Right lobe of liver (tissue), 6 donors: ENCODE measurements at regions not wholly inside any gene's neighbourhood (a gene's known extent, or its start where the extent isn't known, plus 50 kb on each side); places are given as distances from the start of the nearest gene placed in this dataset.

ENCODE experiments used
- ATAC-seq, 4 donors: fragments of 200-7000 bp; cut with Tn5 transposase; one replicate each; pipeline ENCODE4 v1.9.1; 2020; ENCODE audit warnings: mild to moderate bottlenecking in 4 of 4, moderate library complexity in 4 of 4
- DNase-seq, 3 donors: peaks; one replicate each; pipeline ENCODE4 v3.0.0-alpha.2; 2020
- H3K27ac ChIP-seq, 3 donors: fragments of 200-600 bp; one replicate each; pipeline ENCODE4 v1.8.0; 2022
- H3K27me3 ChIP-seq, 2 donors: fragments of 200-600 bp; one replicate each; pipeline ENCODE4 v1.8.0; 2022
- H3K36me3 ChIP-seq, 4 donors: fragments of 200-600 bp; sonication (generic) in 1 of 4; one replicate each; pipeline versions ENCODE4 v1.5.1 to v1.8.0; 2017 to 2022; ENCODE audit warnings: control low read depth in 1 of 4
- H3K4me1 ChIP-seq, 4 donors: fragments of 200-600 bp; sonication (generic) in 1 of 4; one replicate each; pipeline versions ENCODE4 v1.5.1 to v1.8.0; 2017 to 2022; ENCODE audit warnings: control low read depth in 1 of 4
- H3K4me3 ChIP-seq, 3 donors: fragments of 200-600 bp; one replicate each; pipeline ENCODE4 v1.8.0; 2022
- H3K9me3 ChIP-seq, 4 donors: fragments of 200-600 bp; sonication (generic) in 1 of 4; one replicate each; pipeline versions ENCODE4 v1.5.1 to v1.8.0; 2017 to 2022; ENCODE audit warnings: control low read depth in 1 of 4
- CTCF ChIP-seq, 4 donors: fragments of 200-600 bp in 3 of 4; fragments of 450-650 bp in 1 of 4; IDR thresholded peaks; one replicate each; pipeline versions ENCODE4 v1.5.1 to v1.8.0; 2016 to 2022; ENCODE audit warnings: antibody characterized with exemption in 4 of 4, mild to moderate bottlenecking in 2 of 4
- POLR2A ChIP-seq: fragments of 450-650 bp; IDR thresholded peaks from one replicate; pipeline ENCODE4 v1.6.1; 2017; ENCODE audit warnings: antibody characterized with exemption, mild to moderate bottlenecking
- WGBS: methylation state at CpG from one replicate; pipeline ENCODE4 v1.1.6; 2018; ENCODE audit warnings: low coverage, low lambda C conversion rate; ENCODE audit not compliant: insufficient coverage; ENCODE audit errors: missing lambda C conversion rate; 5-methylcytosine and 5-hydroxymethylcytosine counted together
- intact Hi-C, 2 donors: fragments of 100-400 bp; cut with DNase I; formaldehyde crosslinking; loops; one replicate each; pipeline versions ENCODE4 v1.11.2 to v1.14.1; 2022
- donor health status: DM: no; HTN: yes; CAD: no.
- donor health status: DM: no; HTN: no; CAD: no.
- donor health status: DM: no; HTN: no; CAD: no.
- donor health status: DM: no; HTN: yes; CAD: no.
- donor health status: DM: no; HTN: yes; CAD: no.

- intact Hi-C loops: no loop called here
- no peak for DNase-seq
- no peaks in the 10 kb centered on the region for H3K27me3 ChIP-seq
- no peak for ATAC-seq
- no peaks in the 10 kb centered on the region for H3K36me3 ChIP-seq
- no peak overlapping the region for H3K27ac ChIP-seq
- H3K4me1 ChIP-seq: no peaks in the 10 kb centered on the region
- TF ChIP-seq POLR2A: no peak
- TF ChIP-seq CTCF (IDR thresholded peaks at IDR 0.05): no peak
- H3K9me3 ChIP-seq: no peaks in the 10 kb centered on the region
- no peak overlapping the region for H3K4me3 ChIP-seq
- 54% methylated on average over 3 of the region's 3 CpGs for WGBS
Observed at GRCh38 chr13:86298725-86299124, 499.5 kb upstream of the SLITRK6 start.

DNA sequence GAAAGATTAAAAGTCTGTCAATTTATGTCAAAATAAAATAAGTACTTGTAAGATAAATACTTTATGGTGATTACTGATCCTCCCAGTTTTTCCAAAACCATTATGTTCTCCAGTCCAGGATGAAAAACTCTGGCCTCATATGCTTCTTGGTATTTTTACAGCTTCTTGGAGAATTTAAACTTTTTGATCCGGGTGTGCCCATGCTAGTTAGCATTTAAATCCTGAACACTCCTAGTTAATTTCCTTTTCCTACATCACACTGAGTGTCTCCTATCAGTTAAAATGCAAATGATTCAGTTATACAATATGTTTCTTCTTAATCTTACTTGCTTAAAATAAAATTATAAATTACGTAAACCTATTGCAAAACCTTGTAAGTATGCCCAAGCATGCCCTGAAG, 499.9 kb upstream of the SLITRK6 start:
- Histone ChIP-seq H3K27ac (no peak overlapping the region), H3K27me3 (no peaks in the 10 kb centered on the region), H3K4me1 (no peaks in the 10 kb centered on the region), H3K9me3 (no peaks in the 10 kb centered on the region), H3K36me3 (no peaks in the 10 kb centered on the region), H3K4me3 (no peak overlapping the region)
- TF ChIP-seq CTCF (IDR thresholded peaks at IDR 0.05): no peak
- TF ChIP-seq POLR2A: no peak
- no peak for DNase-seq
- WGBS: 39% methylated on average over 2 of the region's 2 CpGs
- intact Hi-C loops: no loop called here
- no peak for ATAC-seq

DNA sequence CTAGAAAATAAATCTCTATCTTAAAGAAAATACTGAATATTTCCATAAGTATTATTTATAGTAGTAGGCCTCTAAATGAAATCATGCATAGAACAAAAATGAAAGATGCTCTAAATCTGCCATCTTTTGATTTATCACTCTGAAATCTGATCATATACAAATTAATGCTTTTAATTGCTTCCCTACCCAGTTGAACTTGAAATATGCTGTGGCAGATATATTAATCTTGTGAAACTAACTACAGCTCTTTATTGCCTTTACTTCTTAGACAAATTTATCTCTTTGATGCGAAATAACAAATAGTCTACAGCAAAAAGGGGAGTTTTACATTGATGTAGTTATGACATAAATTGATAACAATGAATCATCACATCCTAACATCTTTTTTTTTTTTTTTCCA, 510.7 kb upstream of the SLITRK6 start:
- Histone ChIP-seq H3K4me1 (no peaks in the 10 kb centered on the region), H3K9me3 (no peaks in the 10 kb centered on the region), H3K4me3 (no peak overlapping the region), H3K27me3 (no peaks in the 10 kb centered on the region), H3K27ac (no peak overlapping the region), H3K36me3 (no peaks in the 10 kb centered on the region)
- TF ChIP-seq POLR2A: no peak
- TF ChIP-seq CTCF (IDR thresholded peaks at IDR 0.05): no peak
- ATAC-seq (no peak), DNase-seq (no peak)
- 57% methylated on average over 1 of the region's 1 CpG for WGBS
- intact Hi-C loops: no loop called here

- TF ChIP-seq POLR2A: no peak
- no peak for TF ChIP-seq CTCF (IDR thresholded peaks at IDR 0.05)
- intact Hi-C loops: no loop called here
- Histone ChIP-seq H3K9me3 (no peaks in the 10 kb centered on the region), H3K4me1 (no peaks in the 10 kb centered on the region), H3K4me3 (no peak overlapping the region), H3K36me3 (no peaks in the 10 kb centered on the region), H3K27ac (no peak overlapping the region), H3K27me3 (no peaks in the 10 kb centered on the region)
- WGBS: 53% methylated on average over 1 of the region's 1 CpG
- ATAC-seq (no peak), DNase-seq (no peak)
Observed at GRCh38 chr13:86313421-86313820, 514.2 kb upstream of the SLITRK6 start.

- TF ChIP-seq POLR2A: no peak
- no peaks in the 10 kb centered on the region for H3K4me1 ChIP-seq
- DNase-seq (no peak), ATAC-seq (no peak)
- no peaks in the 10 kb centered on the region for H3K9me3 ChIP-seq
- H3K27me3 ChIP-seq: no peaks in the 10 kb centered on the region
- no peaks in the 10 kb centered on the region for H3K36me3 ChIP-seq
- 64% methylated on average over 3 of the region's 3 CpGs for WGBS
- H3K4me3 ChIP-seq: no peak overlapping the region
- H3K27ac ChIP-seq: no peak overlapping the region
- intact Hi-C loops: no loop called here
Observed at GRCh38 chr13:86318450-86318849, 519.2 kb upstream of the SLITRK6 start.
